OCI-LY1 (cell line): ENCODE measurements at regions not wholly inside any gene's neighbourhood (a gene's known extent, or its start where the extent isn't known, plus 50 kb on each side); places are given as distances from the start of the nearest gene placed in this dataset.

ENCODE experiments used
- EZH2 ChIP-seq: fragments of 200-600 bp; sonication (generic), shearing (Covaris generic); IDR thresholded peaks from 2 replicates; pipeline ENCODE4 v1.8.0; 2017; ENCODE audit warnings: borderline replicate concordance, mixed run types, mild to moderate bottlenecking, antibody characterized with exemption, low read length, moderate library complexity, mixed read lengths
- TF ChIP-seq, protein P1 (sequence below): fragments of 200-600 bp; sonication (generic), shearing (Covaris generic); IDR thresholded peaks from 2 replicates; pipeline ENCODE4 v1.5.1; 2017; ENCODE audit warnings: mild to moderate bottlenecking, antibody characterized with exemption, low read length, moderate library complexity, mixed read lengths

DNA sequence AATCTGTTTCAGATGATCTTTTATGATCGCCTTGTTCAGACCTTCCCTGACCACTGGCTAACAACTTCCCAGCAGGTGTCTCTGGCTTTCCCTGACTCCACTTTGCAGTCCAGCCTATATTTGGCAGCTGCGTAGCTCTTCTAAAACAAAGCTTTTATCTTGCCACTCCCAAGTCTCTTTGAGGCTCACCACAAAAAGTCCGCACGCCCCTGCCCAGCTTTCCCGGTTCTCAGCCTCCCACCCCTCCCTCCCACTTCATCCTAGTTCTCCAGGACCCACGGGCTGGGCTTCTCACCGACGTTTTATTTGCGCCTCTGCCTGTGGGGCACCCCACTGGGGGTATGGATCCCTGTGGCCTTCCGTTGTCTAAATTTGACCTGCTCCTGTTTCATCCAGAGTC is 58.9 kb upstream of the USP6NL start:
- TF ChIP-seq, protein P1, sequence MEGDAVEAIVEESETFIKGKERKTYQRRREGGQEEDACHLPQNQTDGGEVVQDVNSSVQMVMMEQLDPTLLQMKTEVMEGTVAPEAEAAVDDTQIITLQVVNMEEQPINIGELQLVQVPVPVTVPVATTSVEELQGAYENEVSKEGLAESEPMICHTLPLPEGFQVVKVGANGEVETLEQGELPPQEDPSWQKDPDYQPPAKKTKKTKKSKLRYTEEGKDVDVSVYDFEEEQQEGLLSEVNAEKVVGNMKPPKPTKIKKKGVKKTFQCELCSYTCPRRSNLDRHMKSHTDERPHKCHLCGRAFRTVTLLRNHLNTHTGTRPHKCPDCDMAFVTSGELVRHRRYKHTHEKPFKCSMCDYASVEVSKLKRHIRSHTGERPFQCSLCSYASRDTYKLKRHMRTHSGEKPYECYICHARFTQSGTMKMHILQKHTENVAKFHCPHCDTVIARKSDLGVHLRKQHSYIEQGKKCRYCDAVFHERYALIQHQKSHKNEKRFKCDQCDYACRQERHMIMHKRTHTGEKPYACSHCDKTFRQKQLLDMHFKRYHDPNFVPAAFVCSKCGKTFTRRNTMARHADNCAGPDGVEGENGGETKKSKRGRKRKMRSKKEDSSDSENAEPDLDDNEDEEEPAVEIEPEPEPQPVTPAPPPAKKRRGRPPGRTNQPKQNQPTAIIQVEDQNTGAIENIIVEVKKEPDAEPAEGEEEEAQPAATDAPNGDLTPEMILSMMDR: no peak
- TF ChIP-seq EZH2: no peak
